OCI-LY3 (cell line): ENCODE measurements at regions not wholly inside any gene's neighbourhood (a gene's known extent, or its start where the extent isn't known, plus 50 kb on each side); places are given as distances from the start of the nearest gene placed in this dataset.

ENCODE experiments used
- H2AFZ ChIP-seq: fragments of 200-600, 300-600 bp; shearing (Covaris generic); 2 replicates; pipeline ENCODE4 v1.6.0; 2014; ENCODE audit warnings: antibody characterized with exemption, low read depth, low read length
- H3K27ac ChIP-seq: fragments of 200-600, 300-600 bp; sonication (generic); 2 replicates; pipeline ENCODE4 v1.5.1; 2014; ENCODE audit warnings: mild to moderate bottlenecking, low read length, moderate library complexity, mixed read lengths
- H3K27me3 ChIP-seq: fragments of 200-600, 300-600 bp; sonication (generic); 2 replicates; pipeline ENCODE4 v1.6.1; 2014; ENCODE audit warnings: low read depth, low read length, mixed read lengths
- H3K36me3 ChIP-seq: fragments of 200-600, 300-600 bp; sonication (generic); replicated peaks from 2 replicates; pipeline ENCODE3; 2014; ENCODE audit warnings: low read depth, low read length, mixed read lengths
- H3K4me1 ChIP-seq: fragments of 300-600, 200-600 bp; sonication (generic); 2 replicates; pipeline ENCODE4 v1.6.1; 2014; ENCODE audit warnings: low read length, mixed read lengths
- H3K4me2 ChIP-seq: fragments of 200-600, 300-600 bp; sonication (generic); 2 replicates; pipeline ENCODE4 v1.6.1; 2014; ENCODE audit warnings: low read length, mixed read lengths
- H3K4me3 ChIP-seq: fragments of 300-600, 200-600 bp; sonication (generic); 2 replicates; pipeline ENCODE4 v1.5.1; 2014; ENCODE audit warnings: antibody characterized with exemption, mild to moderate bottlenecking, low read length, moderate library complexity
- H3K79me2 ChIP-seq: fragments of 300-600, 200-600 bp; shearing (Covaris generic); 2 replicates; pipeline ENCODE4 v1.6.1; 2014; ENCODE audit warnings: mild to moderate bottlenecking, low read length, mixed read lengths
- H3K9ac ChIP-seq: fragments of 300-600, 200-600 bp; shearing (Covaris generic); 2 replicates; pipeline ENCODE4 v1.6.0; 2014; ENCODE audit warnings: mild to moderate bottlenecking, low read length, moderate library complexity
- H3K9me3 ChIP-seq: fragments of 200-600, 300-600 bp; shearing (Covaris generic); 2 replicates; pipeline ENCODE4 v1.6.1; 2014; ENCODE audit warnings: low read length, mixed read lengths; ENCODE audit not compliant: insufficient read depth
- H4K20me1 ChIP-seq: fragments of 200-600, 300-600 bp; sonication (generic); 2 replicates; pipeline ENCODE4 v1.6.1; 2016; ENCODE audit warnings: low read length, mixed read lengths; ENCODE audit not compliant: insufficient read depth
- EZH2phosphoT487 ChIP-seq: fragments of 200-600 bp; shearing (Covaris generic); IDR thresholded peaks from 2 replicates; pipeline ENCODE4 v1.6.1; 2018; ENCODE audit warnings: antibody characterized with exemption, mixed run types, low read depth
- TF ChIP-seq, protein P1 (sequence below): fragments of 200-600, 300-600 bp; sonication (generic); IDR thresholded peaks from 2 replicates; pipeline ENCODE4 v1.5.1; 2014; ENCODE audit warnings: antibody characterized with exemption, low read length, low read depth

DNA sequence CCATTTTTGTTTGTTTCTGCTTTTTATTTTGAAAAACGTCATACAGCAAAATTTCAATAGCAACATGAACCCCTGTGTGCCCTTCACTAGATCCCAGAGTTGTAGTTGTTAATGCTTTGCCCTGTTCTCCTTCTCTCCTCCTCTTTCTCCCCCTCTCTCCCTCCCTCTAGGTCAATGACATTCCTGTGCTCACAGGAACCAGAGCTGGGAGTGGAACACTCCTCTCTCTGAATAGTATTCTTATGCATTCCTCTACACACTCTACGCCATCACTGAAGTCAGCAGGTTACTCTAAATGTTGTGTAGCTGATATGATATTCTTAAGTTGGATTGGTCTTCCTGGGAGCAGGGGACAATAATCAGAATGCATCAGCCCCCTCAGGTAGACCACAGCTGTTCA, 243.4 kb downstream of the SYK start:
- H3K27me3 ChIP-seq = peaks cover 51% of the 10 kb centered on the region
- no peaks in the 10 kb centered on the region for H4K20me1 ChIP-seq
- H3K36me3 ChIP-seq = no peaks in the 10 kb centered on the region
- no peaks in the 10 kb centered on the region for H3K4me1 ChIP-seq
- no peaks in the 10 kb centered on the region for H3K9me3 ChIP-seq
- H3K4me2 ChIP-seq = no peak overlapping the region
- H3K4me3 ChIP-seq = no peak overlapping the region
- TF ChIP-seq, protein P1, sequence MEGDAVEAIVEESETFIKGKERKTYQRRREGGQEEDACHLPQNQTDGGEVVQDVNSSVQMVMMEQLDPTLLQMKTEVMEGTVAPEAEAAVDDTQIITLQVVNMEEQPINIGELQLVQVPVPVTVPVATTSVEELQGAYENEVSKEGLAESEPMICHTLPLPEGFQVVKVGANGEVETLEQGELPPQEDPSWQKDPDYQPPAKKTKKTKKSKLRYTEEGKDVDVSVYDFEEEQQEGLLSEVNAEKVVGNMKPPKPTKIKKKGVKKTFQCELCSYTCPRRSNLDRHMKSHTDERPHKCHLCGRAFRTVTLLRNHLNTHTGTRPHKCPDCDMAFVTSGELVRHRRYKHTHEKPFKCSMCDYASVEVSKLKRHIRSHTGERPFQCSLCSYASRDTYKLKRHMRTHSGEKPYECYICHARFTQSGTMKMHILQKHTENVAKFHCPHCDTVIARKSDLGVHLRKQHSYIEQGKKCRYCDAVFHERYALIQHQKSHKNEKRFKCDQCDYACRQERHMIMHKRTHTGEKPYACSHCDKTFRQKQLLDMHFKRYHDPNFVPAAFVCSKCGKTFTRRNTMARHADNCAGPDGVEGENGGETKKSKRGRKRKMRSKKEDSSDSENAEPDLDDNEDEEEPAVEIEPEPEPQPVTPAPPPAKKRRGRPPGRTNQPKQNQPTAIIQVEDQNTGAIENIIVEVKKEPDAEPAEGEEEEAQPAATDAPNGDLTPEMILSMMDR = no peak
- H3K9ac ChIP-seq = no peak overlapping the region
- H2AFZ ChIP-seq = no peak overlapping the region
- no peaks in the 10 kb centered on the region for H3K79me2 ChIP-seq
- H3K27ac ChIP-seq = no peak overlapping the region

DNA sequence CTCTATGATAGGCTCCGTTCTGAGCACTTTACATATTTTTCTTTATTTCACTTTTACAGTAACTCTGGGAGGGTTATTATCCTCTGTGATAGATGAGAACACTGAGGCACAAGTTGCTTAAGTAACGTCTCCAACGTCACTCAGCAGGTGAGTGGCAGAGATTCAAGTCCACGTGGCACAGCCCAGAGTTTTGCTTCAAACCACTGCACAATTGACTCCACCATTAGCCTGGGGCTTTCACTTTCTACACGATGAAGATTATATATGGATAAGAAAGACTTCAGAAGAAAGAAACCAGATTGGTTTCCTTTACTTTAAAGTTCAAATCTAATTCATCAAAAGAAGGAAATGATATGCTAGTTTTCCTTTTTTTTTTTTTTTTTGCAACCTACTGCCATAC, 245.9 kb downstream of the SYK start:
- H2AFZ ChIP-seq = no peak overlapping the region
- H4K20me1 ChIP-seq = no peaks in the 10 kb centered on the region
- no peak overlapping the region for H3K9ac ChIP-seq
- peaks cover 56% of the 10 kb centered on the region for H3K27me3 ChIP-seq
- no peak overlapping the region for H3K4me3 ChIP-seq
- no peaks in the 10 kb centered on the region for H3K79me2 ChIP-seq
- H3K4me2 ChIP-seq = no peak overlapping the region
- no peak overlapping the region for H3K27ac ChIP-seq
- H3K36me3 ChIP-seq = no peaks in the 10 kb centered on the region
- H3K4me1 ChIP-seq = no peaks in the 10 kb centered on the region
- TF ChIP-seq, protein P1 = no peak
- TF ChIP-seq EZH2phosphoT487 = no peak
- H3K9me3 ChIP-seq = no peaks in the 10 kb centered on the region

DNA sequence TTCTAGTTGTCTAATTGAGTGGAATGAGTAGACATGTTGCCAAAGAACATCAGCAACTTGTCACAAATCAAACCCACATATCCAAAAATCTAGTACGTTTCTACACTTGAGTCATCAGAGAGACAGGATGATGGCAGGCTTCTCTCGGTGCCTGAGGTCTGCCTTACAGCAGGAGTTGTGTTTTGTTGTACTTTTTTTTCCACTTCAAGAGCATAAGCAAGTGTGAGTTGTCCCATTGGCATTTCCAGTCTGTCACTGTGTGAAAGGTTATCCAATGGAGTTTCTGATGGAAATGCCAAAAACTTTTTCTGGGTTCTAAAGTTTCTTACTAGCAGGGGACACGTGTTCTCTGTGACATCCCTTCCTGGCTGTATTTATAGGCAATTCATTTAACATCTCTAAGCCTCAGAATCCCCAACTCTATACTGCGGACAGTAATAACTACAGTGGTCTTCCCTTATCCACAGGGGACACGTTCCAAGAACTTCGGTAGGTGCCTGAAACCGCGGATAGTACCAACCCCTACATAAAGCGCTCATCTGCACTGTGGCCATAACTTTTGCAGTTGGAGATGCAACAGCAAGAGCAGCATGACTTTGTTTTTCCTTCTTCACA, 246.5 kb downstream of the SYK start:
- no peak overlapping the region for H3K4me2 ChIP-seq
- no peak overlapping the region for H3K4me3 ChIP-seq
- H3K27ac ChIP-seq = no peak overlapping the region
- no peaks in the 10 kb centered on the region for H3K79me2 ChIP-seq
- peaks cover 61% of the 10 kb centered on the region for H3K27me3 ChIP-seq
- no peak overlapping the region for H2AFZ ChIP-seq
- no peaks in the 10 kb centered on the region for H3K36me3 ChIP-seq
- H3K9me3 ChIP-seq = no peaks in the 10 kb centered on the region
- H3K9ac ChIP-seq = no peak overlapping the region
- H3K4me1 ChIP-seq = no peaks in the 10 kb centered on the region
- H4K20me1 ChIP-seq = no peaks in the 10 kb centered on the region
- TF ChIP-seq, protein P1 = no peak
- TF ChIP-seq EZH2phosphoT487 = no peak

GRCh38 chr9:91048749-91049148, 247.1 kb downstream of the SYK start:
- no peak overlapping the region for H3K27ac ChIP-seq
- no peak overlapping the region for H3K9ac ChIP-seq
- H2AFZ ChIP-seq = no peak overlapping the region
- no peaks in the 10 kb centered on the region for H3K79me2 ChIP-seq
- no peak overlapping the region for H3K4me3 ChIP-seq
- H3K27me3 ChIP-seq = peaks cover 61% of the 10 kb centered on the region
- H3K36me3 ChIP-seq = no peaks in the 10 kb centered on the region
- no peak overlapping the region for H3K4me2 ChIP-seq
- no peak for TF ChIP-seq EZH2phosphoT487
- TF ChIP-seq, protein P1 = no peak
- no peaks in the 10 kb centered on the region for H4K20me1 ChIP-seq
- no peaks in the 10 kb centered on the region for H3K9me3 ChIP-seq
- no peaks in the 10 kb centered on the region for H3K4me1 ChIP-seq
